ENCODE measurements at regions not wholly inside any gene's neighbourhood (a gene's known extent, or its start where the extent isn't known, plus 50 kb on each side); places are given as distances from the start of the nearest gene placed in this dataset.

DNA sequence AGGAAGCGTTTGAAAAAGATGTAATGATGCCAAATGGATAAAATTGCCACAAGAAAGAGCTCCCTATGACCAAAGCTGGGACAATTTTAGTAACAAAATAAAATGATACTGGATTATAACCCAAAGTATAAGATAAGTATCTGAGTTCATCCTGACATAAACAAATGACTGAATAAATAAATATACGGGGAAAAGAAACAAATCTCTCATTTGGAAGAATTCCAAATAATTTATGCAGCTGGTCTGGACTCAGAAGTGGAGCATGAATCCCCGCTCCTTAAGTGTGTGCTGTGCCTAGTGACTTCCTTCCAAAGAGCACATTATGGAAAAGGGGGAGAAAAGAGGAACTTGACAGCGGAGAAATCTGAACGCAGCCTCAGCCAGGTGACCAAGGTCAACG is 186.2 kb downstream of the RAMP3 start:
- no peaks in the 10 kb centered on the region for H4K20me1 ChIP-seq (ENCODE audit: control insufficient read depth, extremely low read depth, insufficient read depth, low read length)
- no peak overlapping the region for H3K9ac ChIP-seq (ENCODE audit: insufficient read depth, low read length)
- TF ChIP-seq, protein P1, sequence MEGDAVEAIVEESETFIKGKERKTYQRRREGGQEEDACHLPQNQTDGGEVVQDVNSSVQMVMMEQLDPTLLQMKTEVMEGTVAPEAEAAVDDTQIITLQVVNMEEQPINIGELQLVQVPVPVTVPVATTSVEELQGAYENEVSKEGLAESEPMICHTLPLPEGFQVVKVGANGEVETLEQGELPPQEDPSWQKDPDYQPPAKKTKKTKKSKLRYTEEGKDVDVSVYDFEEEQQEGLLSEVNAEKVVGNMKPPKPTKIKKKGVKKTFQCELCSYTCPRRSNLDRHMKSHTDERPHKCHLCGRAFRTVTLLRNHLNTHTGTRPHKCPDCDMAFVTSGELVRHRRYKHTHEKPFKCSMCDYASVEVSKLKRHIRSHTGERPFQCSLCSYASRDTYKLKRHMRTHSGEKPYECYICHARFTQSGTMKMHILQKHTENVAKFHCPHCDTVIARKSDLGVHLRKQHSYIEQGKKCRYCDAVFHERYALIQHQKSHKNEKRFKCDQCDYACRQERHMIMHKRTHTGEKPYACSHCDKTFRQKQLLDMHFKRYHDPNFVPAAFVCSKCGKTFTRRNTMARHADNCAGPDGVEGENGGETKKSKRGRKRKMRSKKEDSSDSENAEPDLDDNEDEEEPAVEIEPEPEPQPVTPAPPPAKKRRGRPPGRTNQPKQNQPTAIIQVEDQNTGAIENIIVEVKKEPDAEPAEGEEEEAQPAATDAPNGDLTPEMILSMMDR (conservative IDR thresholded peaks at IDR 0.05 in 1 of 2, IDR thresholded peaks at IDR 0.05 in 1 of 2; ENCODE audit: low read depth in 1 of 2, low read length in 2 of 2) = no peak
- H3K79me2 ChIP-seq (ENCODE audit: control insufficient read depth, insufficient read depth, low read length) = no peaks in the 10 kb centered on the region
- DNase-seq (ENCODE audit: low read depth in 2 of 2) = no peak
- H3K9me3 ChIP-seq (ENCODE audit: control insufficient read depth, insufficient read depth, low read depth, low read length) = no peaks in the 10 kb centered on the region
- no peak overlapping the region for H3K4me2 ChIP-seq (ENCODE audit: extremely low read depth, insufficient read depth, low read length)
- no peaks in the 10 kb centered on the region for H3K27me3 ChIP-seq (ENCODE audit: control insufficient read depth, insufficient read depth, low read length)
- no peak overlapping the region for H3K4me3 ChIP-seq (replicated peaks in 1 of 4; ENCODE audit: control extremely low read depth in 1 of 4, insufficient read depth in 1 of 4, low read depth in 3 of 4, low read length in 4 of 4)
- no peaks in the 10 kb centered on the region for H3K36me3 ChIP-seq (ENCODE audit: control insufficient read depth, insufficient read depth, low read length)
- H3K4me1 ChIP-seq (ENCODE audit: control insufficient read depth, extremely low read depth, insufficient read depth, low read length) = no peaks in the 10 kb centered on the region
- no peak overlapping the region for H2AFZ ChIP-seq (ENCODE audit: low read length)
- no peak overlapping the region for H3K27ac ChIP-seq (ENCODE audit: insufficient read depth, low read length)

- TF ChIP-seq, protein P1 (conservative IDR thresholded peaks at IDR 0.05 in 1 of 2, IDR thresholded peaks at IDR 0.05 in 1 of 2; ENCODE audit: low read depth in 1 of 2, low read length in 2 of 2) = no peak
- no peak for TF ChIP-seq EZH2 (IDR thresholded peaks at IDR 0.05; ENCODE audit: low read length, missing control alignments)
- Histone ChIP-seq H3K9me3 (ENCODE audit: control insufficient read depth, insufficient read depth, low read depth, low read length) (no peaks in the 10 kb centered on the region), H4K20me1 (ENCODE audit: control insufficient read depth, extremely low read depth, insufficient read depth, low read length) (no peaks in the 10 kb centered on the region), H3K9ac (ENCODE audit: insufficient read depth, low read length) (no peak overlapping the region), H2AFZ (ENCODE audit: low read length) (no peak overlapping the region), H3K36me3 (ENCODE audit: control insufficient read depth, insufficient read depth, low read length) (no peaks in the 10 kb centered on the region), H3K4me3 (replicated peaks in 1 of 4; ENCODE audit: control extremely low read depth in 1 of 4, insufficient read depth in 1 of 4, low read depth in 3 of 4, low read length in 4 of 4) (no peak overlapping the region), H3K27me3 (ENCODE audit: control insufficient read depth, insufficient read depth, low read length) (no peaks in the 10 kb centered on the region), H3K4me2 (ENCODE audit: extremely low read depth, insufficient read depth, low read length) (no peak overlapping the region), H3K4me1 (ENCODE audit: control insufficient read depth, extremely low read depth, insufficient read depth, low read length) (no peaks in the 10 kb centered on the region), H3K27ac (ENCODE audit: insufficient read depth, low read length) (no peak overlapping the region), H3K79me2 (ENCODE audit: control insufficient read depth, insufficient read depth, low read length) (no peaks in the 10 kb centered on the region)
- DNase-seq (ENCODE audit: low read depth in 2 of 2) = peak in 1 of 2 donors; percentile 7
Measured at GRCh38 chr7:45347804-45348203, 190.2 kb downstream of the RAMP3 start.

DNA sequence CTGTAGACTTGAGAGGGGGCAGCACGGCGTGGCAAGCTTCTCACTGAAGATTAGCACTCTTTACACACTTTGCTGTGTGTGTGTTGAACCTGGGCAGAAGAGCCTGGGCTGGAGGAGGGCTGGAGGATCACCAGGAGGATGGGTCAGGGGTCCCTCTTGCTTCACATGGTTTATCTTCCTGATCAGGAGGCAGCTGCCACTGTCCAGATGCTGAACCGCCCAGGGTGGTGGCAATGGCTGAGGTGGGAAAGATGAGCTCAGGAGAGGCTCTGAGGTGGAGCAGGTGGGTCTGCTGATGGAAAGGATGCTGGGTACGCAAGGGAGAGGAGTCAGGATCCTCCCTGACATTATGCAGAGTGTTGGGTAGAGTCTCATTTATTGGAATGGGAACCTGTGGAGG is 191.5 kb downstream of the RAMP3 start:
- Histone ChIP-seq H3K4me3 (replicated peaks in 1 of 4; ENCODE audit: control extremely low read depth in 1 of 4, insufficient read depth in 1 of 4, low read depth in 3 of 4, low read length in 4 of 4) (no peak overlapping the region), H3K36me3 (ENCODE audit: control insufficient read depth, insufficient read depth, low read length) (no peaks in the 10 kb centered on the region), H3K9ac (ENCODE audit: insufficient read depth, low read length) (no peak overlapping the region), H3K27ac (ENCODE audit: insufficient read depth, low read length) (no peak overlapping the region), H2AFZ (ENCODE audit: low read length) (no peak overlapping the region), H3K79me2 (ENCODE audit: control insufficient read depth, insufficient read depth, low read length) (no peaks in the 10 kb centered on the region), H3K27me3 (ENCODE audit: control insufficient read depth, insufficient read depth, low read length) (no peaks in the 10 kb centered on the region), H3K4me1 (ENCODE audit: control insufficient read depth, extremely low read depth, insufficient read depth, low read length) (no peaks in the 10 kb centered on the region), H3K4me2 (ENCODE audit: extremely low read depth, insufficient read depth, low read length) (no peak overlapping the region), H4K20me1 (ENCODE audit: control insufficient read depth, extremely low read depth, insufficient read depth, low read length) (no peaks in the 10 kb centered on the region), H3K9me3 (ENCODE audit: control insufficient read depth, insufficient read depth, low read depth, low read length) (no peaks in the 10 kb centered on the region)
- no peak for DNase-seq (ENCODE audit: low read depth in 2 of 2)
- no peak for TF ChIP-seq EZH2 (IDR thresholded peaks at IDR 0.05; ENCODE audit: low read length, missing control alignments)
- TF ChIP-seq, protein P1 (conservative IDR thresholded peaks at IDR 0.05 in 1 of 2, IDR thresholded peaks at IDR 0.05 in 1 of 2; ENCODE audit: low read depth in 1 of 2, low read length in 2 of 2) = no peak

Data from fibroblast of lung (primary cell).